GM18868 (cell line): ENCODE measurements at regions not wholly inside any gene's neighbourhood (a gene's known extent, or its start where the extent isn't known, plus 50 kb on each side); places are given as distances from the start of the nearest gene placed in this dataset.

Experiments used
- ATAC-seq: cut with Tn5 transposase; IDR thresholded peaks from one replicate; pipeline ENCODE4 v1.9.1; 2021; ENCODE audit warnings: mild to moderate bottlenecking, moderate library complexity; ENCODE audit not compliant: unreplicated experiment

GRCh38 chr16:62586128-62586862 lies 550.1 kb upstream of the CDH8 start:
- no peak for ATAC-seq

- no peak for ATAC-seq
Measured at GRCh38 chr16:62585041-62585545, 548.9 kb upstream of the CDH8 start.

DNA sequence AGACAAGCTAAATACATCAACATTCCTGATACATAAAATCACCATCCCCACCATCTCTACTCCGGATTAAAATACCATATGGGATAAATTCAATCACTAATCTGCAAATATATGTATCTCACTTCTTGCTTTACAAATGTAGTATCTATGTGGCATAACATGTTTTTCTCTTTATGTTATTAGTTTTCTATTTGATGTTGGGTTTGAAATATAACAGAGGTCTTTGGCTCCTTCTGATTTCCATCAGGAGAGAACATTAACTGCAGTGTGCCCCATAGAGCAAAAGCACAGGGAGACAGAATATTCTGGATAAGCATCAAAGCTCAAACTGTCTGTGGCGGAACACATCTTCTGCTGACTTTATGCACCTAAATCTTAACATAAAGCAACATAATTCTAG lies 547.2 kb upstream of the CDH8 start:
- no peak for ATAC-seq

- ATAC-seq, result no peak
Measured at GRCh38 chr16:62573466-62573865, 537.2 kb upstream of the CDH8 start.

GRCh38 chr16:62568926-62569325 lies 532.7 kb upstream of the CDH8 start:
- ATAC-seq, result no peak

GRCh38 chr16:62565706-62566105 lies 529.5 kb upstream of the CDH8 start:
- no peak for ATAC-seq

DNA sequence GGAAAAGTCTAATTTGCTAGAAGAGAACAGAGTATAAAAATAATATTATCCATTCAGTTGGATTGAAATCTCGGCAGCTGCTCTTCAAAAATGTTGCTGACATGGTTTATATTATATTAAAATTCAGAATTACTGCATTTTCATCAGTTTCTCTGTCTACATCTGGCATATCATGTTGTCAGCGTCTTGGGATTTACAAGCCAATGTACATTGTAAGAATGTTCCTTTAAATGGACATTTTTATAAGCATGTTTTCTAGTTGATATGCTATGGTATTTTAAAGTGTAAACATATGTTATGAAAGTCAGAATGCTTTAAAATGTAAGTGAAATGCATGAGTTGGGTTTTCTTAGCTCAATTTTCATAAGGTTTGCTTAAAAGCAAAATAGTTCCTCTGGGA lies 528.1 kb upstream of the CDH8 start:
- ATAC-seq, result no peak

DNA sequence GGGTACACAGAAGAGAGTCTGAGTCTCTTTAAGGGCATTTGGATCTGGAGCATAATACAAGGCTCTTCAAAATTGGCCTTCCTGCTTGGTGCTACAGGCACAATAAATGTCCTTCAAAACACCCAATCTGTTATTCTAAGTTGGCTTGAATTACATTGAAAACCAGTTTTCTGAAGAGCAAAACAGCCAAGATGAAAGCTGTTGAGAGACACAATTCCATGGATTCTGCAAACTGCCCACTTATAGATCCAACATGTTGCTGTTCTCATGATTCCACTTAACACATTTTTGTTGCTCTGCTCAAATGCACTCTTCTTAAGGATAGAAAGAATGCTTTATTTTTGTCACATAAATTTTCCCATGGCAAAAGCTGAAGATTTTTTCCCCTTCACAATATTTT lies 525.9 kb upstream of the CDH8 start:
- ATAC-seq, result no peak

- no peak for ATAC-seq
Measured at GRCh38 chr16:62549875-62550274, 513.6 kb upstream of the CDH8 start.

GRCh38 chr16:62548095-62548494 lies 511.9 kb upstream of the CDH8 start:
- no peak for ATAC-seq

- no peak for ATAC-seq
Measured at GRCh38 chr16:62546701-62547100, 510.5 kb upstream of the CDH8 start.

GRCh38 chr16:62545039-62545438 lies 508.8 kb upstream of the CDH8 start:
- no peak for ATAC-seq

DNA sequence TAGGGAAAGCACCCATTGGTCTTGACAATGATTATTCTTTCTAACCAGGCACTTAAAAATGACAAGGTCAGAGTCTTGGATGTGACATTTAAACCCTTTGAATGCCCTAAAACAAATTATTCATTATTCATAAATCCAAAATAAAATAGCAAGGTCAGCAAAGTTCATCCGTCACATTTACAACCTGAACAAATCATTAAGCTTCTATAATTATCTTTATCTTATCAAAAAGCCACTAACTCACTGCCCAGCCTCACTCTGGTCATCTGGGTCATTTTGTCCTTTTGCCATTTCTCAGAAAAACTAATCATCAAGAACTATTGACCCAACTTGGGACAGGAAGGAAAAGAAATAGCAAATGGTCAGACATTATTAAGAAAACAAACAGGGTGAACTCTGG lies 507.3 kb upstream of the CDH8 start:
- ATAC-seq, result no peak

- no peak for ATAC-seq
Measured at GRCh38 chr16:62539657-62540056, 503.4 kb upstream of the CDH8 start.

DNA sequence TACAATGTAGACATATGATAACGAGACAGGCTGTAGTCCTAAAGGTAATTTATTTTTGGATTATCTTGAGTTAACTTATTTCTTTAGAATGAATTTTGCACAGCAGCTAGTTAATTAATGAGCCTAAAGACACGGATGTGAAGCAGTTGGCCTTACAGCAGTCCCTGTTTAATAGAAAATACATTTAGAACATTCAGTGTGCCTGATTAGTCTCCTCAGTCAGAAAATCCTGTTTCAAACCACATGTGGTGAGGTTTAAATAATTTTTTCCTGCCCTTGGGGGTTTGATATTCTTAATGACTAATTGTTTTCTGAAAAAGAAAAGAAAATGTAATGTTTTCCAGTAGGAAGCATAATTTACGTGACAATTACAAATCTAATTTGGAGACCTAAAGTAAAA lies 494.2 kb upstream of the CDH8 start:
- ATAC-seq, result no peak

DNA sequence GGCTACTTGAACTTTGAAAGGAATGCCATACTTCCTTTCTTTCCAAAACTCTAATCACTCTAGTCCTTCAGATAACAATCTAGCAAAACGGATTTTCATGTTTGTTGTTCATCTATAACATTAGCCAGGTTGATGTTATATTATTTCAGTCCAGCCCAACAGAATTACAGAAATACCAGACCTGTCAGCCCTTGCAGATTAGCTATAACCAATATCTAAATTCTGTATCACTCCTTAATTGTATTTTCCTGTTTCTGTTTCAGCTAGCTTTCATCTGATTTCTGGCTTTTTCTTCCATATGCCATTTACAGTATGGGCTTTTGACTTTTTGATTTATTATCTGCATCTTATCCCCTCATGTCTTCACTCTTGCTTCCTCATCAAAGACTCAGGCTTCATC lies 479.8 kb upstream of the CDH8 start:
- ATAC-seq, result no peak

GRCh38 chr16:62503073-62503472 lies 466.8 kb upstream of the CDH8 start:
- ATAC-seq, result no peak

DNA sequence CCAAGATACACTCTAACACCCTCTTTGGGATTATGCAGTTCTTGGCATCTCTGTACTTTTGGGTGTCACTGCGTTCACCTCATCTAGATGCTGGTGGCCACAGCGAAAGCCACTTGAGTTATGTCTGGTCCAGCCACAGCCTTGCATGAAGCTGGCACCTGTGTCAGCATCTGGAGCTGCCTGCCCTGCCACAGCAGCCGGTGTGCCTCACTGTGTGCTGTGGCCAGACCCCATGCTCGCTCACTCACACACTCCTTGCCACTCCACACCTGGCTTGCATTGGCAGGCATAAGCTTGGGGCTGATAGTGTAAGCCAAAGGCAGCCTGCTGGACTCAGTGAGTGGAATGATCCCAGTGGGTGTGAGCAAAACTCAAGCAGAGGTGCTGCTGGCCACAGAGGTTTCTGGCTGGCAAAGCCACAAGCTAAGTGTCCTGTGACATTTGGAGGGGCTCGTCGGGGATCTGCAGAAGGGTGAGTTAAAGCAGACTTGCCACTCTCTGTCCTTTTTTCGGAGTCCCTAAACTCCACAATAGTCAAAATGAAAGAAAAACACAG lies 442.7 kb upstream of the CDH8 start:
- no peak for ATAC-seq

- ATAC-seq, result no peak
Measured at GRCh38 chr16:62477796-62478195, 441.6 kb upstream of the CDH8 start.

DNA sequence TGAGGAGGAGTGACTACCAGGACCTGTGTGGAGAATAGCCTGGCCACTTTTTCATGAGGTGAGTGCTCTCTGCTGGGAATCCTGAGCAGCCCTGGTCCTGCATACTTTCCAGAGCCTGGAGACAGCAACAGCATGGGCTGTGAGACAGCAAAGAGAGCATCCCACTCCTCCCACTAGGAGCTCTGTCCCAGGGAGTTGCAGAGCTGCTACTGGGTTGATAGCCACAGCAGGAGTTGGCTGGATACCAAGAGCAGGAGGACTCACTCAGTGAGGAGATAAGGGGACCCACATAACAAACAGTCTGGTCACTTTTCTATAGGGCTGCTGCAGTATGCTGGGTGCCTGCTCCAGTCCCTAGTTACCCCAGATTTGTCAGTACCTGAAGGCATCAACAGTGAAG lies 439.3 kb upstream of the CDH8 start:
- ATAC-seq, result no peak

DNA sequence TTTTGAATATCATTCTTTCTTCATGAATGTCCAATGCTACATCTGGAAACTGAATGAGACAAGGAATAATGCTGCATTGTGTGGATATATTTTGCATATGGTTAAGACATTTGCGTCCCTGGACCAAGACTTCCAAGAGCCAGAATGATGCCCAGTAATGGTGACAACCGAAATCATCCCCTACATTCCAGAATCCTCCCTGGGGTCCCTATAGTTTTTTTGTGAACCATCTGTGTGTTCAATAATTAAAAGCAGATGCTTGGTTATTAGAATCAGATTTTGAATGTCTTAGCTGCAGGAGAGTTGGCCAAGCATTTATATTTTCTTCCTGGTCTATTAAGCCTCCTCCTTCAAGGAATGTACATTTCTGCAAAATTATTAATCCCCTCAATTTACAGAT lies 426.7 kb upstream of the CDH8 start:
- no peak for ATAC-seq

DNA sequence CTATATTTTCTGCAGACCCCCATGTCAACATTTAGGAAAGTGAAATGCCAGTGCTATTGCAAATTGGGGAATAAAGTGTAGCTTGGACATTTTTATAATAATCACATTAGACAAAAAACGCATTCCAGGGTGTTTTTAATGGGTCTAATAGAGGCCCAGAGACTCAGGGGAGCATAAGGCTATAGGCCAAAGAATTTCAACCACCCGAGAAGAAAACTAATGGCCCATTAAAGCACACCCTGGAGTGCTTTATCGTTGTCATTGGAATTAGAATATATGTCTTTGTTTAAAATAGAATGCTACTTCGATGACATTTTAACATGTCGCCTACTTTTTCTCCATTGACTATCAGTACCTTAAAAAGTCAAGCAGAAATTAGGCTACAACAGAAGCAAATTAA lies 414.1 kb upstream of the CDH8 start:
- no peak for ATAC-seq

- no peak for ATAC-seq
Measured at GRCh38 chr16:62445909-62446308, 409.7 kb upstream of the CDH8 start.
